ENCODE measurements at regions not wholly inside any gene's neighbourhood (a gene's known extent, or its start where the extent isn't known, plus 50 kb on each side); places are given as distances from the start of the nearest gene placed in this dataset.

GRCh38 chr17:70834039-70834438 lies 664.7 kb downstream of the KCNJ2 start:
- TF ChIP-seq CTCF (IDR thresholded peaks at IDR 0.05; ENCODE audit: low read length) (no peak), EZH2 (IDR thresholded peaks at IDR 0.05; ENCODE audit: borderline replicate concordance, low read length) (no peak)

All from OCI-LY1 (cell line).